ENCODE measurements at regions not wholly inside any gene's neighbourhood (a gene's known extent, or its start where the extent isn't known, plus 50 kb on each side); places are given as distances from the start of the nearest gene placed in this dataset.

DNA sequence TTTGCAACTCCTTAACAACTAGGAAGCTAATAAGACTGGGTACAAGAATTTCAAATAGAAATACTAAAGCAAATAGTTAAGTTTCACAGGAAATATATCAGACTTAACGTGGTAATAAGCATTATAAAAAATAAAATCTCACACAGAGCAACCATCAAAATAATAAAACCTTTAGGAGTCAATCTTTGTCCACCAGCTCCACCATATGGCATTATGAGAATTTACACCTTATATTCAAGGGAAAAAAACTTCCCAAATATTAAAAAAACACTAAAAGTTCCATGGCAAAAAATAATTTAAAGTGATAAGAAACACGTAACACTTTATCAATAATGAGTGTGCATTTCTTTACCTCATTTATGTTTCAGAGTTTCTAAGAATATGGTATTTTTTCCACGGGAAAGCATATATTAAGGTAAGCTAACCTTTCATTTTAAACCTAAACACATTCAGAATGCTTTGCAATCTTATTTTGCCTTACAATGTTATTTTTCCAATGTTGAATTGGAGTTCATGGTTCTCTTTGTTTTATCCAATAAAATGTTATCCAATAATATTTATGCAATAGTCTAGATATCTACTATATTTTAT lies 423.2 kb upstream of the SGCG start:
- no peak for TF ChIP-seq EP300 (IDR thresholded peaks at IDR 0.05; ENCODE audit: borderline replicate concordance in 1 of 2, low read depth in 2 of 2, low read length in 2 of 2)
- TF ChIP-seq PHF8 (conservative IDR thresholded peaks at IDR 0.05; ENCODE audit: low read depth, low read length), result no peak
- TF ChIP-seq POLR2A (IDR thresholded peaks at IDR 0.05; ENCODE audit: control extremely low read depth in 1 of 2, low read depth in 2 of 2, low read length in 2 of 2), result no peak
- TF ChIP-seq, protein P1, sequence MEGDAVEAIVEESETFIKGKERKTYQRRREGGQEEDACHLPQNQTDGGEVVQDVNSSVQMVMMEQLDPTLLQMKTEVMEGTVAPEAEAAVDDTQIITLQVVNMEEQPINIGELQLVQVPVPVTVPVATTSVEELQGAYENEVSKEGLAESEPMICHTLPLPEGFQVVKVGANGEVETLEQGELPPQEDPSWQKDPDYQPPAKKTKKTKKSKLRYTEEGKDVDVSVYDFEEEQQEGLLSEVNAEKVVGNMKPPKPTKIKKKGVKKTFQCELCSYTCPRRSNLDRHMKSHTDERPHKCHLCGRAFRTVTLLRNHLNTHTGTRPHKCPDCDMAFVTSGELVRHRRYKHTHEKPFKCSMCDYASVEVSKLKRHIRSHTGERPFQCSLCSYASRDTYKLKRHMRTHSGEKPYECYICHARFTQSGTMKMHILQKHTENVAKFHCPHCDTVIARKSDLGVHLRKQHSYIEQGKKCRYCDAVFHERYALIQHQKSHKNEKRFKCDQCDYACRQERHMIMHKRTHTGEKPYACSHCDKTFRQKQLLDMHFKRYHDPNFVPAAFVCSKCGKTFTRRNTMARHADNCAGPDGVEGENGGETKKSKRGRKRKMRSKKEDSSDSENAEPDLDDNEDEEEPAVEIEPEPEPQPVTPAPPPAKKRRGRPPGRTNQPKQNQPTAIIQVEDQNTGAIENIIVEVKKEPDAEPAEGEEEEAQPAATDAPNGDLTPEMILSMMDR (IDR thresholded peaks at IDR 0.05; ENCODE audit: control extremely low read depth in 1 of 3, insufficient read depth in 1 of 3, low read depth in 1 of 3, low read length in 3 of 3), result peak in 1 of 3 experiments; percentile 4; a peak in 2 of 4 replicates
- TF ChIP-seq MAFK (IDR thresholded peaks at IDR 0.05; ENCODE audit: low read depth, low read length), result no peak
- no peak for TF ChIP-seq ATF2 (IDR thresholded peaks at IDR 0.05; ENCODE audit: low read length)
- peak in 1 of 2 experiments; percentile 69; a peak in 3 of 4 replicates for TF ChIP-seq RAD21 (IDR thresholded peaks at IDR 0.05 in 1 of 2, conservative IDR thresholded peaks at IDR 0.05 in 1 of 2; ENCODE audit: low read depth in 2 of 2, low read length in 2 of 2)
- no peak for TF ChIP-seq NRF1 (IDR thresholded peaks at IDR 0.05; ENCODE audit: low read depth, low read length)
